Sigmoid colon (tissue), 6 donors: ENCODE measurements at regions not wholly inside any gene's neighbourhood (a gene's known extent, or its start where the extent isn't known, plus 50 kb on each side); places are given as distances from the start of the nearest gene placed in this dataset.
A peak's percentile ranks its signal among the peaks of the same experiment; 100 is the strongest.

Experiments
- DNase-seq: peaks from one replicate; pipeline ENCODE4 v3.0.0-alpha.2; 2019
- H3K27ac ChIP-seq, 4 donors: fragments of 200-600 bp; sonication (generic); one replicate each; pipeline ENCODE4 v1.5.1; 2016 to 2019; ENCODE audit warnings: mild to moderate bottlenecking in 1 of 4
- H3K27me3 ChIP-seq, 3 donors: fragments of 200-600 bp; sonication (generic); one replicate each; pipeline ENCODE4 v1.5.1; 2019; ENCODE audit warnings: mild to moderate bottlenecking in 1 of 3
- H3K36me3 ChIP-seq, 4 donors: fragments of 200-600 bp; sonication (generic); one replicate each; pipeline ENCODE4 v1.5.1; 2016 to 2019
- H3K4me1 ChIP-seq, 4 donors: fragments of 200-600 bp; sonication (generic); one replicate each; pipeline ENCODE4 v1.5.1; 2017 to 2019
- H3K4me3 ChIP-seq, 4 donors: fragments of 200-600 bp; sonication (generic); one replicate each; pipeline ENCODE4 v1.5.1; 2017 to 2019; ENCODE audit warnings: mild to moderate bottlenecking in 2 of 4, moderate library complexity in 1 of 4
- H3K9me3 ChIP-seq, 4 donors: fragments of 200-600 bp in 3 of 4; sonication (generic) in 3 of 4; one replicate each; pipeline versions ENCODE4 v1.5.1 to v1.6.1; 2013 to 2019
- EP300 ChIP-seq, 4 donors: sonication (generic); formaldehyde crosslinking; IDR thresholded peaks; one replicate each; pipeline ENCODE4 v1.6.1; 2017; ENCODE audit warnings: antibody characterized with exemption in 4 of 4
- POLR2A ChIP-seq, 2 donors: fragments of 450-650 bp; IDR thresholded peaks; one replicate each; pipeline ENCODE4 v1.6.1; 2016; ENCODE audit warnings: antibody characterized with exemption in 2 of 2, mild to moderate bottlenecking in 2 of 2, moderate library complexity in 2 of 2
- POLR2AphosphoS5 ChIP-seq, 4 donors: sonication (generic); formaldehyde crosslinking; IDR thresholded peaks; one replicate each; pipeline ENCODE4 v1.6.1; 2017; ENCODE audit warnings: antibody characterized with exemption in 4 of 4
- WGBS, 2 donors: extraction: QIAGEN DNeasy Blood & Tissue Kit; methylation state at CpG; one replicate each; pipeline ENCODE4 v1.1.7; 2013; 5-methylcytosine and 5-hydroxymethylcytosine counted together
- intact Hi-C: fragments of 100-400 bp; cut with DNase I; formaldehyde crosslinking; loops from one replicate; pipeline ENCODE4 v1.15.1; 2023
- TF ChIP-seq, protein P1 (sequence below), 4 experiments: fragments of 450-650 bp in 3 of 4; fragments of 200-600 bp in 1 of 4; IDR thresholded peaks; one replicate each; pipeline ENCODE4 v1.5.1; 2016 to 2019; ENCODE audit warnings: antibody characterized with exemption in 4 of 4, mild to moderate bottlenecking in 3 of 4, moderate library complexity in 2 of 4
- donor health status: healthy with polysubstance abuse.
- donor health status: healthy.

DNA sequence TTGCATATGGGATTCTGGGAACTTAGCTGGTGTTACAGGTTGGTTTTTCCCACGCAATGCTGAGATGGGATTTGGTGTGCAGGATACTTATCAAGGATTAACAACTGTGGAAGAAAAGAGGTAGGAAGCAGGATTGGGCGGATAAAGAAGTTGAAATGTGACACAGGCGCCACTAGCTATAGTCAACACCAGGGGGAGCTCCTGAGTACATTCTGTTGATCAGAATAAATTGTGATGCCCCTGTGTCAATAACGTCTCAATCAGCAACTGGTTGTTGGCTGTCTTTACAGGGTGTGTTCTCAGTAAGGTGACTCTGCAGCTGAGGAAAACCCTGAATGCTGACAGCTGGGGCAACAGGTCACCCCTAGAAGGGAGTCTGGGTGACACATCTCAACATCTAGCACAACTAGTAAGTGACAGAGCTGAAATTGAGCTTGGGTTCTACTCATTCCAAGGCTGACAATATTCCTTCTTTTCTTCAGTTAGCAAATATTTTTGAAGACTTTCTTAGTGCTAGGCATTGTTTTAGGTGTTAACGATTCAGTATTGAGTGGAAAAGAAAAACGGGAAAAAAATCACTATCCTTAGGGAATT is 143.0 kb downstream of the ARL6IP6 start:
- intact Hi-C loops = loop anchor here (1.0 to 5.0 kb wide), 2 partner anchors 296 to 617 kb away; partner anchors contain the start of gene RPRM
- no peak overlapping the region for H3K27ac ChIP-seq

DNA sequence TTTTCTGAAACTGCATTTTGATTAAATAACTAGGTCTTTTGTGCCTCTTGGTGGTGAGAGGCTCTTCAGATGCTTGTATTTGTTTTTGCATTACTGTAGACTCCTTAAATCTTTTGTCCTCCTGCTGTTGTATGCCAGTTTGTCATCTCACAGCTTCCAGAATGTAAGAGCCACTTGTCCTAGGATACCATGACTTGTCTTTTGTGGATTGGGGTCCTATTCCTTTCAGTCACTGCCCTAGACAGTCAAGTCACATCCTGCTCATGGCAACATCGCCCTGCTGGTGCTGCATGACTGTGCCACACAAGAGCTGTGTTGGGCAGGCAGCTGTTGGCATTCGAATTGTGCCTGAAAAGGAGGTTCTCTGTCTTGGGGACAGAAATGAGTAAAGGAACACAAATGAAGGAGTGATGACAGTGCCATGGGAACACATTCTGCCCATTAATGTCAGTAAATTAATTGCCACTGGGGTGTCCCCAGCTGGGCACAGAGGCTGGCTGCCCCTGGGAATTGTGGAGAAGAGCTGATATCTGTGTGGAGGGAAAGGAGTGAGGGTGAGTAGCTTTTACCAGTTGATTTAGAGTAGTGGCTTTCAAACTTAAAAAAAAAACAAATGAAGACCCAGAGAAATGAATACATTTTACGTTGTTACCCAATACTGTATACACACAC is 140.3 kb downstream of the ARL6IP6 start:
- no peaks in the 10 kb centered on the region for H3K9me3 ChIP-seq
- H3K27me3 ChIP-seq = no peaks in the 10 kb centered on the region
- WGBS, 2 donors = 72 to 78% methylated on average over 3 of the region's 3 CpGs
- no peaks in the 10 kb centered on the region for H3K36me3 ChIP-seq
- no peak overlapping the region for H3K27ac ChIP-seq
- no peak for TF ChIP-seq EP300 (IDR thresholded peaks at IDR 0.05)
- no peak for TF ChIP-seq POLR2AphosphoS5 (IDR thresholded peaks at IDR 0.05)
- no peak for TF ChIP-seq POLR2A (IDR thresholded peaks at IDR 0.05)
- TF ChIP-seq, protein P1, sequence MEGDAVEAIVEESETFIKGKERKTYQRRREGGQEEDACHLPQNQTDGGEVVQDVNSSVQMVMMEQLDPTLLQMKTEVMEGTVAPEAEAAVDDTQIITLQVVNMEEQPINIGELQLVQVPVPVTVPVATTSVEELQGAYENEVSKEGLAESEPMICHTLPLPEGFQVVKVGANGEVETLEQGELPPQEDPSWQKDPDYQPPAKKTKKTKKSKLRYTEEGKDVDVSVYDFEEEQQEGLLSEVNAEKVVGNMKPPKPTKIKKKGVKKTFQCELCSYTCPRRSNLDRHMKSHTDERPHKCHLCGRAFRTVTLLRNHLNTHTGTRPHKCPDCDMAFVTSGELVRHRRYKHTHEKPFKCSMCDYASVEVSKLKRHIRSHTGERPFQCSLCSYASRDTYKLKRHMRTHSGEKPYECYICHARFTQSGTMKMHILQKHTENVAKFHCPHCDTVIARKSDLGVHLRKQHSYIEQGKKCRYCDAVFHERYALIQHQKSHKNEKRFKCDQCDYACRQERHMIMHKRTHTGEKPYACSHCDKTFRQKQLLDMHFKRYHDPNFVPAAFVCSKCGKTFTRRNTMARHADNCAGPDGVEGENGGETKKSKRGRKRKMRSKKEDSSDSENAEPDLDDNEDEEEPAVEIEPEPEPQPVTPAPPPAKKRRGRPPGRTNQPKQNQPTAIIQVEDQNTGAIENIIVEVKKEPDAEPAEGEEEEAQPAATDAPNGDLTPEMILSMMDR (IDR thresholded peaks at IDR 0.05) = no peak
- no peak for DNase-seq
- intact Hi-C loops = no loop called here
- no peak overlapping the region for H3K4me3 ChIP-seq
- H3K4me1 ChIP-seq = no peaks in the 10 kb centered on the region

More for the DNA sequence above, 143.0 kb downstream of the ARL6IP6 start:
- no peak for DNase-seq
- Histone ChIP-seq H3K27me3 (no peaks in the 10 kb centered on the region), H3K36me3 (no peaks in the 10 kb centered on the region), H3K4me3 (no peak overlapping the region), H3K4me1 (no peaks in the 10 kb centered on the region), H3K9me3 (no peaks in the 10 kb centered on the region)
- WGBS, 2 donors = 52 to 77% methylated on average over 6 of the region's 6 CpGs
- TF ChIP-seq, protein P1 (IDR thresholded peaks at IDR 0.05) = peak; percentile 10 to 69 (median 42)
- TF ChIP-seq POLR2A (IDR thresholded peaks at IDR 0.05) = no peak

DNA sequence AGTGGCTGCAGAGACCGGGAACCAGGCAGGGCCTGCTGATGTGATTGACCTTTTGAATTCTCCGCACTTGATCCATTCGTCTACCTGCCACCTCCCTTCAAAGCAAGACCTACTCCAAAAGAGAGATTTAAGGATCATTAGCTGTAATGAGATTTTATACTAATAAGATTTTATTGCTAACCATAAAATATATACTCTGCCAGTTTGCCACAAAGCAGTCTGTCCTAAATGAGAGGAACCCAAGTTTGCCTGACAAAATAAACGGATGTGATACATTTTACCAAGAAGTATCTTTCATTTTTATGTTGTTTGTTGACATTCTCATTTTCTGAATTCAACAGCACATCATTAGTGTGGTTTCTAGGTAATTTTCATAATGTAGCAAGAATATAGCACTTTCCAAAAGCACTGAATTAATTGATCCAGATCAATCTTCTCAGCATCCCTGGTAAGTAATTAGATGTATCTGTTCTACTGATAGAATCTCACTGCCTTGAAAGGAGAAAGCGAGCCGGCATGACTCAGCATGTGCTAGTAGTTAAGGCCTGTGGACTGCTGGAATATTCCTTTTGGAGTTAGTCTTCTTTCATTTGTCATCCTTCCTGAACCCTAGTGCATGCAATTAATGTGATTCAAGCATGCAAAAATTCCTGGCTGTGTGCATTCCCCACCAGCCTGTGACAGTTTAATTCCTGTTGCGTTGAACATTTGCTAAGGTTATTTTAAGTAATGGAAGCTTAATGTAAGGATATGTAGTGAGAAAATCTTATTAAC is 128.5 kb downstream of the ARL6IP6 start:
- no peak for DNase-seq
- WGBS, 2 donors = 81 to 84% methylated on average over 7 of the region's 7 CpGs

DNA sequence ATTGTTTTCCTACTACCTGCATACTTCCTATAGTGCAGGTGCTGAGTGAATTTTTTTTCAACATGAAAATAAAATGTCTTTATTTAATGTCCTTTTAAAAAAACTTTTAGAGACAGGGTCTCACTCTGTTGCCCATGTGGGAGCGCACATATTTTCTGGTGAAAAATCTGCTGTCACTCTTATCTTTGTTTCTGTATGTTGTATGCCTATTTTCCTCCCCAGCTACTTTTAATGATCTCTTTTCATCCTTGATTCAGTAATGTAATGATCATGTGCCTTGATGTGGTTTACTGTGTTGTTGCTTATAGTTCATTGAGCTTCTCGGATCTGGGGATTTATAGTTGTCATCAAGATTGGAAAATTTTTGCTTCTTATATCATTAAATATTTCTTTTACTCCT is 117.3 kb downstream of the ARL6IP6 start:
- intact Hi-C loops = no loop called here
- DNase-seq = no peak
- 76 to 96% methylated on average over 2 of the region's 2 CpGs for WGBS, 2 donors
- Histone ChIP-seq H3K27me3 (no peaks in the 10 kb centered on the region), H3K4me1 (no peaks in the 10 kb centered on the region), H3K27ac (no peak overlapping the region), H3K4me3 (no peak overlapping the region), H3K9me3 (no peaks in the 10 kb centered on the region), H3K36me3 (no peaks in the 10 kb centered on the region)
- TF ChIP-seq POLR2A (IDR thresholded peaks at IDR 0.05) = no peak
- TF ChIP-seq POLR2AphosphoS5 (IDR thresholded peaks at IDR 0.05) = no peak
- TF ChIP-seq, protein P1 (IDR thresholded peaks at IDR 0.05) = no peak
- no peak for TF ChIP-seq EP300 (IDR thresholded peaks at IDR 0.05)

More for the DNA sequence above, 128.5 kb downstream of the ARL6IP6 start:
- H3K4me1 ChIP-seq = no peaks in the 10 kb centered on the region
- no peak overlapping the region for H3K4me3 ChIP-seq
- no peaks in the 10 kb centered on the region for H3K27me3 ChIP-seq
- no peaks in the 10 kb centered on the region for H3K36me3 ChIP-seq
- no peaks in the 10 kb centered on the region for H3K9me3 ChIP-seq
- H3K27ac ChIP-seq = peak overlapping the region in 2 of 4 donors; percentile 9 to 51
- intact Hi-C loops = no loop called here
- TF ChIP-seq, protein P1 (IDR thresholded peaks at IDR 0.05) = no peak
- TF ChIP-seq EP300 (IDR thresholded peaks at IDR 0.05) (no peak), POLR2AphosphoS5 (IDR thresholded peaks at IDR 0.05) (no peak), POLR2A (IDR thresholded peaks at IDR 0.05) (no peak)
